Stimulated activated naive CD4-positive, alpha-beta T cell (primary cell): ENCODE measurements at regions not wholly inside any gene's neighbourhood (a gene's known extent, or its start where the extent isn't known, plus 50 kb on each side); places are given as distances from the start of the nearest gene placed in this dataset.
A peak's percentile ranks its signal among the peaks of the same experiment; 100 is the strongest.

ENCODE experiments used
- DNase-seq, 6 experiments: peaks; one replicate each; lab custom pipeline; 2025; lab: John Stamatoyannopoulos, UW

GRCh38 chr21:41045534-41046268, 122.3 kb upstream of the BACE2 start:
- DNase-seq = no peak

GRCh38 chr21:41048145-41048544, 119.8 kb upstream of the BACE2 start:
- no peak for DNase-seq

GRCh38 chr21:41048623-41049022, 119.3 kb upstream of the BACE2 start:
- DNase-seq = no peak

GRCh38 chr21:41052820-41053555, 115.0 kb upstream of the BACE2 start:
- DNase-seq = no peak

- DNase-seq = no peak
These were observed 113.9 kb upstream of the BACE2 start for GRCh38 chr21:41054018-41054578.

- DNase-seq = no peak
These were observed 112.7 kb upstream of the BACE2 start for GRCh38 chr21:41055266-41055665.

GRCh38 chr21:41059871-41060270, 108.1 kb upstream of the BACE2 start:
- no peak for DNase-seq

GRCh38 chr21:41061701-41062100, 106.3 kb upstream of the BACE2 start:
- no peak for DNase-seq

GRCh38 chr21:41064334-41064791, 103.6 kb upstream of the BACE2 start:
- no peak for DNase-seq

GRCh38 chr21:41064951-41065350, 103.0 kb upstream of the BACE2 start:
- DNase-seq = no peak

GRCh38 chr21:41065539-41065938, 102.4 kb upstream of the BACE2 start:
- DNase-seq = no peak

GRCh38 chr21:41066086-41066938, 101.6 kb upstream of the BACE2 start:
- no peak for DNase-seq

GRCh38 chr21:41067709-41068108, 100.3 kb upstream of the BACE2 start:
- no peak for DNase-seq

GRCh38 chr21:41068496-41068895, 99.5 kb upstream of the BACE2 start:
- DNase-seq = no peak

- DNase-seq = peak in 5 of 6 experiments; percentile 14 to 55 (median 26)
These were observed 98.9 kb upstream of the BACE2 start for GRCh38 chr21:41068967-41069642.

GRCh38 chr21:41070284-41070683, 97.7 kb upstream of the BACE2 start:
- DNase-seq = no peak

- DNase-seq = no peak
These were observed 96.4 kb upstream of the BACE2 start for GRCh38 chr21:41071258-41072171.

- no peak for DNase-seq
These were observed 94.4 kb upstream of the BACE2 start for GRCh38 chr21:41073558-41073957.

- DNase-seq = no peak
These were observed 93.4 kb upstream of the BACE2 start for GRCh38 chr21:41074396-41075184.

- DNase-seq = no peak
These were observed 92.3 kb upstream of the BACE2 start for GRCh38 chr21:41075656-41076055.
